ENCODE measurements at regions not wholly inside any gene's neighbourhood (a gene's known extent, or its start where the extent isn't known, plus 50 kb on each side); places are given as distances from the start of the nearest gene placed in this dataset.

DNA sequence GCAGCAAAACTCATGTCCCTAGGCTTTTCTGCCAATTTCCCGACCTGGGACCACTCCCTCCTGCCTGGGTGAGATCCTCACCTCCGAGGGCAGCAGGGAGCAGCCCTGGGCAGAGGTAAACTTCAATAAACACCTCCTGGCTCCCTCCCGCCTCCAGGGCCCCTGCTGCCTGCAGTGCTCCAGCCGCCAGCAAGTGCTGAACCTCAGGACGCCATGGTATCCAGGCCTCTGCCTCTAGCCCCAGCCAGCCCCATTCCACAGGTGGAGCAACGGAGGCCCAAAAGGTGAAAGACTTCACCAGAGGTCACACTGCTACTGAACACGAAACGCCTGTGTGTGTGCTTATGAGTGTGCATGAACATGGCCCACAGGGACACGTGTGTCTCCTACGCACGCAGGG, 59.9 kb upstream of the LINGO1 start:
- no peak for DNase-seq
- Histone ChIP-seq H3K27me3 (ENCODE audit: insufficient read depth, low read depth, severe bottlenecking) (no peaks in the 10 kb centered on the region), H3K4me3 (ENCODE audit: low read depth, low read length) (no peak overlapping the region), H3K9me3 (ENCODE audit: severe bottlenecking) (no peaks in the 10 kb centered on the region), H3K36me3 (peaks cover 3% of the 10 kb centered on the region; the same call in 1 of the 2 replicates), H3K27ac (no peak overlapping the region)
- TF ChIP-seq, protein P1, sequence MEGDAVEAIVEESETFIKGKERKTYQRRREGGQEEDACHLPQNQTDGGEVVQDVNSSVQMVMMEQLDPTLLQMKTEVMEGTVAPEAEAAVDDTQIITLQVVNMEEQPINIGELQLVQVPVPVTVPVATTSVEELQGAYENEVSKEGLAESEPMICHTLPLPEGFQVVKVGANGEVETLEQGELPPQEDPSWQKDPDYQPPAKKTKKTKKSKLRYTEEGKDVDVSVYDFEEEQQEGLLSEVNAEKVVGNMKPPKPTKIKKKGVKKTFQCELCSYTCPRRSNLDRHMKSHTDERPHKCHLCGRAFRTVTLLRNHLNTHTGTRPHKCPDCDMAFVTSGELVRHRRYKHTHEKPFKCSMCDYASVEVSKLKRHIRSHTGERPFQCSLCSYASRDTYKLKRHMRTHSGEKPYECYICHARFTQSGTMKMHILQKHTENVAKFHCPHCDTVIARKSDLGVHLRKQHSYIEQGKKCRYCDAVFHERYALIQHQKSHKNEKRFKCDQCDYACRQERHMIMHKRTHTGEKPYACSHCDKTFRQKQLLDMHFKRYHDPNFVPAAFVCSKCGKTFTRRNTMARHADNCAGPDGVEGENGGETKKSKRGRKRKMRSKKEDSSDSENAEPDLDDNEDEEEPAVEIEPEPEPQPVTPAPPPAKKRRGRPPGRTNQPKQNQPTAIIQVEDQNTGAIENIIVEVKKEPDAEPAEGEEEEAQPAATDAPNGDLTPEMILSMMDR (IDR thresholded peaks at IDR 0.05; ENCODE audit: low read depth, low read length), result no peak

DNA sequence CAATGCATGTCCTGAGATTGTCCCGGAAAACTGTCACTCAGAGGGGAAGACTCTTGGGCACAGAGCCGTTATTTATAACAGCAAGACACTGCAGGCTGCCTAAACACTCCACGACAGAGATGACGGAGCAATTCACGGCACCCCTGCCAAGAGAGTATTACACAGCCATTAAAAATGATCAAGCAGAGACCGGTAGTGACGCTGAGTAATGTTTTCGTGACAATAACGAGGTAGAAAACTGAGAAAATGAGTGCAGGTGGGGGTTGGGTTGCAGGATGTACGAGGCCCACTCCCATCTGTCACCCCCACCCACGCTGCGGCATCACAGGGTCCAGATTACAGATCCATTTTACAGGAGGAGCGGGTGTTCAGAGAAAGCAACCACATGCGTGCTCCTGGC, 58.9 kb upstream of the LINGO1 start:
- TF ChIP-seq, protein P1 (IDR thresholded peaks at IDR 0.05; ENCODE audit: low read depth, low read length), result no peak
- H3K36me3 ChIP-seq, result peaks cover 3% of the 10 kb centered on the region; the same call in 1 of the 2 replicates
- no peaks in the 10 kb centered on the region for H3K9me3 ChIP-seq (ENCODE audit: severe bottlenecking)
- H3K27me3 ChIP-seq (ENCODE audit: insufficient read depth, low read depth, severe bottlenecking), result no peaks in the 10 kb centered on the region
- H3K27ac ChIP-seq, result no peak overlapping the region
- H3K4me3 ChIP-seq (ENCODE audit: low read depth, low read length), result no peak overlapping the region
- no peak for DNase-seq

DNA sequence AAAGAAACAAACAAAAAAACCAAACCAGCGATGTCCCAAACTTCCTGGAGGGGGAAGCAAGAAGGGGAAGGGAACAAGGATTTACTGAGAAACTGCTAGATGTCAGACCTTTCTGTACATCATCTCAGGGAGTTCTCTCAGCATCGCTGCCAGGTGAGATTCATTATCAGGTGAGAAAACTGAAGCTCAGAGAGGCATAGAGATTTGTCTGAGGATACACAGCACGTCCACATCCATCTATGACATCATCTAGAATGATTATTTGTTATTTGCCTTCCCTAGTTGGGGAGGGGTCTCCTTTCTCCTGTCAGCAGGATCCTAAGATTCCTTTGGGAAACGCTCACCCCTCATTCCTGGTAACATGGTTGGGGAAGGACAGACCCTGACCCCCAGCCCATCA, 57.1 kb upstream of the LINGO1 start:
- Histone ChIP-seq H3K4me3 (ENCODE audit: low read depth, low read length) (no peak overlapping the region), H3K9me3 (ENCODE audit: severe bottlenecking) (no peaks in the 10 kb centered on the region), H3K27me3 (ENCODE audit: insufficient read depth, low read depth, severe bottlenecking) (no peaks in the 10 kb centered on the region), H3K36me3 (peaks cover 3% of the 10 kb centered on the region; the same call in 1 of the 2 replicates), H3K27ac (no peak overlapping the region)
- TF ChIP-seq, protein P1 (IDR thresholded peaks at IDR 0.05; ENCODE audit: low read depth, low read length), result no peak
- DNase-seq, result no peak

DNA sequence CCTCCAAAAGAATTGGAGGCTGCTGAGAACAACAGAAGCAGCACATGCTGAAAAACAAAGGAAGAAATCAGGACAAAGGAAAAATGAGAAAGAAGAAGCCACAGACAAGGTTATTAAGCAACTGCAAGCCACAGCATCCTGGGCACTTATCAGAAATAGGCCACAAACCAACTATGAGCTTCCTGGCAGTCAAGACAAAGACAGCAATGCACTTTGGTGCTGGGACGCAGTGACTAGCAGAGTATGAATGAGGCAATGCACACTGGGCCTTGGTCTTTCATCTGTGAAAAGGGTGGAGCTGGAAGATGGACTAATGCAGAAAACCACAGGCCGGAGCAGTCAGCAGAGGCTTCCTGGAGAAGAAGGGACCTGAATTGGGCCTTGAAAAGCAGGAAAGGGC, 56.0 kb upstream of the LINGO1 start:
- TF ChIP-seq, protein P1 (IDR thresholded peaks at IDR 0.05; ENCODE audit: low read depth, low read length), result no peak
- H3K27me3 ChIP-seq (ENCODE audit: insufficient read depth, low read depth, severe bottlenecking), result no peaks in the 10 kb centered on the region
- H3K27ac ChIP-seq, result no peak overlapping the region
- no peak overlapping the region for H3K4me3 ChIP-seq (ENCODE audit: low read depth, low read length)
- no peaks in the 10 kb centered on the region for H3K9me3 ChIP-seq (ENCODE audit: severe bottlenecking)
- peaks cover 3% of the 10 kb centered on the region; the same call in 1 of the 2 replicates for H3K36me3 ChIP-seq
- no peak for DNase-seq

DNA sequence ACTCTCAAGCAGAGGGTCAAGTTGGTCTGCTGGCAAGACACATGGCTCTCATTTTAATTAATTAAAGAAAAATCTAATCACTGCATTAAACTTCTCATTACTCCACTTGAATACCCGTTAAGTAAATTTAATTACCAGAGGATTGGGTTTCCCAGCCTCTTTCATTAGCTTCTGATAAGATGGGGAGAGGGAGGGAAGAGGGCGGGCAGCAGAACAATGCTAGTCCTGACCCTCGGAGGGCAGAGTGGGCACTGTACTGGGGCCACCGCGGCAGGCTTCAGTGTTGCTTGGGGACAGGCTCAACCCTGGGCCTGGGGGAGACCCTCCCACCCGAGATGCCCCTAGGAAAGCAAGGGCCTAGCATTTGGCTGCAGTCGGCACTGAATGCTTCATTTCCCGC, 55.6 kb upstream of the LINGO1 start:
- Histone ChIP-seq H3K9me3 (ENCODE audit: severe bottlenecking) (no peaks in the 10 kb centered on the region), H3K4me3 (ENCODE audit: low read depth, low read length) (no peak overlapping the region), H3K27ac (no peak overlapping the region), H3K36me3 (peaks cover 3% of the 10 kb centered on the region; the same call in 1 of the 2 replicates), H3K27me3 (ENCODE audit: insufficient read depth, low read depth, severe bottlenecking) (no peaks in the 10 kb centered on the region)
- no peak for DNase-seq
- TF ChIP-seq, protein P1 (IDR thresholded peaks at IDR 0.05; ENCODE audit: low read depth, low read length), result 0 out of 2 replicates have a peak, but pooled peaks have one; percentile 7
